Body of pancreas (tissue), 4 donors: ENCODE measurements at regions not wholly inside any gene's neighbourhood (a gene's known extent, or its start where the extent isn't known, plus 50 kb on each side); places are given as distances from the start of the nearest gene placed in this dataset.

ENCODE experiments used
- ATAC-seq: fragments of 150-250 bp; one replicate; pipeline ENCODE4 v1.9.1; 2016
- DNase-seq, 4 donors: peaks; one replicate each; pipeline ENCODE4 v3.0.0-alpha.2; 2019
- H3K27ac ChIP-seq, 4 donors: fragments of 200-600 bp; sonication (generic); 1 replicate in 3 of 4; 2 replicates in 1 of 4; pipeline versions ENCODE4 v1.5.1 to v1.6.1; 2016 to 2019; ENCODE audit warnings: mild to moderate bottlenecking in 1 of 4, mixed read lengths in 1 of 4, moderate library complexity in 1 of 4
- H3K27me3 ChIP-seq, 2 donors: fragments of 200-600 bp; sonication (generic); one replicate each; pipeline ENCODE4 v1.6.0; 2016; ENCODE audit warnings: mild to moderate bottlenecking in 1 of 2
- H3K36me3 ChIP-seq, 2 donors: fragments of 200-600 bp; sonication (generic); replicated peaks in 1 of 2; 2 replicates each; pipeline ENCODE4 v1.5.1; 2016; ENCODE audit warnings: low read depth in 2 of 2; ENCODE audit not compliant: insufficient read depth in 1 of 2
- H3K4me1 ChIP-seq: fragments of 200-600 bp; sonication (generic); one replicate; pipeline ENCODE4 v1.6.0; 2016
- H3K4me3 ChIP-seq, 2 donors: fragments of 200-600 bp; sonication (generic); 1 replicate in 1 of 2; 2 replicates in 1 of 2; pipeline ENCODE4 v1.5.1; 2016 to 2019
- H3K9me3 ChIP-seq, 3 donors: fragments of 200-600 bp; sonication (generic); 1 replicate in 2 of 3; 2 replicates in 1 of 3; pipeline ENCODE4 v1.5.1; 2016
- CTCF ChIP-seq, 7 experiments: fragments of 450-650 bp in 4 of 7; fragments of 200-600 bp in 3 of 7; sonication (generic) in 3 of 7; IDR thresholded peaks; one replicate each; pipeline ENCODE4 v1.5.1; 2016 to 2019; ENCODE audit warnings: antibody characterized with exemption in 7 of 7
- POLR2A ChIP-seq, 3 donors: fragments of 450-650 bp; IDR thresholded peaks; one replicate each; pipeline ENCODE4 v1.6.1; 2016; ENCODE audit warnings: antibody characterized with exemption in 3 of 3, mild to moderate bottlenecking in 2 of 3
- WGBS, 2 donors: methylation state at CpG; one replicate each; pipeline ENCODE4 v1.1.5; 2017; 5-methylcytosine and 5-hydroxymethylcytosine counted together
- intact Hi-C: fragments of 100-400 bp; cut with DNase I; formaldehyde crosslinking; loops from one replicate; pipeline ENCODE4 v1.15.1; 2023

- no peak overlapping the region for H3K27ac ChIP-seq
- no peaks in the 10 kb centered on the region for H3K27me3 ChIP-seq
- no peak for TF ChIP-seq POLR2A (IDR thresholded peaks at IDR 0.05)
- TF ChIP-seq CTCF (IDR thresholded peaks at IDR 0.05) = peak; percentile 16 to 62 (median 42)
- WGBS, 2 donors = 41 to 43% methylated on average over 3 of the region's 3 CpGs
- ATAC-seq = peak; percentile 44
- intact Hi-C loops = no loop called here
- no peaks in the 10 kb centered on the region for H3K4me1 ChIP-seq
- peaks cover 0 to 4% of the 10 kb centered on the region in 2 donors for H3K36me3 ChIP-seq
- peak; percentile 24 to 61 (median 54) for DNase-seq
- no peak overlapping the region for H3K4me3 ChIP-seq
- no peaks in the 10 kb centered on the region for H3K9me3 ChIP-seq
These were observed 63.7 kb upstream of the CD99 start for GRCh38 chrX:2627272-2627867.

- H3K27ac ChIP-seq = no peak overlapping the region
- no peak overlapping the region for H3K4me3 ChIP-seq
- DNase-seq = no peak
- no peaks in the 10 kb centered on the region for H3K4me1 ChIP-seq
- peaks cover 0 to 4% of the 10 kb centered on the region in 2 donors for H3K36me3 ChIP-seq
- 71 to 91% methylated on average over 2 of the region's 2 CpGs for WGBS, 2 donors
- ATAC-seq = no peak
- TF ChIP-seq CTCF (IDR thresholded peaks at IDR 0.05) (no peak), POLR2A (IDR thresholded peaks at IDR 0.05) (no peak)
- intact Hi-C loops = no loop called here
- no peaks in the 10 kb centered on the region for H3K27me3 ChIP-seq
- no peaks in the 10 kb centered on the region for H3K9me3 ChIP-seq
These were observed 64.3 kb upstream of the CD99 start for GRCh38 chrX:2626750-2627149.

- TF ChIP-seq POLR2A (IDR thresholded peaks at IDR 0.05) (no peak), CTCF (IDR thresholded peaks at IDR 0.05) (no peak)
- H3K36me3 ChIP-seq = peaks cover 0 to 2% of the 10 kb centered on the region in 2 donors
- ATAC-seq = no peak
- DNase-seq = no peak
- WGBS, 2 donors = 81 to 85% methylated on average over 3 of the region's 3 CpGs
- H3K4me1 ChIP-seq = no peaks in the 10 kb centered on the region
- H3K27me3 ChIP-seq = no peaks in the 10 kb centered on the region
- no peaks in the 10 kb centered on the region for H3K9me3 ChIP-seq
- H3K4me3 ChIP-seq = no peak overlapping the region
- intact Hi-C loops = no loop called here
- H3K27ac ChIP-seq = no peak overlapping the region
These were observed 70.5 kb upstream of the CD99 start for GRCh38 chrX:2620576-2620975.

- H3K4me1 ChIP-seq = no peaks in the 10 kb centered on the region
- H3K9me3 ChIP-seq = no peaks in the 10 kb centered on the region
- no peak overlapping the region for H3K27ac ChIP-seq
- DNase-seq = no peak
- TF ChIP-seq POLR2A (IDR thresholded peaks at IDR 0.05) (no peak), CTCF (IDR thresholded peaks at IDR 0.05) (no peak)
- ATAC-seq = no peak
- no peak overlapping the region for H3K4me3 ChIP-seq
- WGBS, 2 donors = 52 to 58% methylated on average over 4 of the region's 4 CpGs
- no peaks in the 10 kb centered on the region for H3K27me3 ChIP-seq
- peaks cover 0 to 2% of the 10 kb centered on the region in 2 donors for H3K36me3 ChIP-seq
- intact Hi-C loops = no loop called here
These were observed 72.6 kb upstream of the CD99 start for GRCh38 chrX:2618516-2618915.

GRCh38 chrX:2614911-2615310 is 76.2 kb upstream of the CD99 start:
- H3K27me3 ChIP-seq = no peaks in the 10 kb centered on the region
- H3K27ac ChIP-seq = peak overlapping the region in 1 of 4 donors; percentile 3
- H3K4me1 ChIP-seq = peaks cover 9% of the 10 kb centered on the region
- H3K4me3 ChIP-seq = no peak overlapping the region
- ATAC-seq (peak; percentile 47), DNase-seq (no peak)
- 5 to 21% methylated on average over 3 of the region's 3 CpGs for WGBS, 2 donors
- H3K9me3 ChIP-seq = no peaks in the 10 kb centered on the region
- peaks cover 0 to 2% of the 10 kb centered on the region in 2 donors for H3K36me3 ChIP-seq
- intact Hi-C loops = no loop called here
- TF ChIP-seq POLR2A (IDR thresholded peaks at IDR 0.05) (no peak), CTCF (IDR thresholded peaks at IDR 0.05) (peak in 4 of 7 experiments; percentile 28 to 47 (median 35))
